GM23248 (cell line): ENCODE measurements at regions not wholly inside any gene's neighbourhood (a gene's known extent, or its start where the extent isn't known, plus 50 kb on each side); places are given as distances from the start of the nearest gene placed in this dataset.

Experiments
- DNase-seq: peaks from one replicate; pipeline ENCODE4 v3.0.0-alpha.2; 2015
- H2AFZ ChIP-seq: fragments of 200-600 bp; sonication (generic); 2 replicates; pipeline ENCODE4 v1.6.1; 2016; ENCODE audit warnings: antibody characterized with exemption
- H3F3A ChIP-seq: fragments of 200-600 bp; sonication (generic); 2 replicates; pipeline ENCODE4 v1.6.1; 2016; ENCODE audit warnings: mild to moderate bottlenecking, antibody characterized with exemption, mixed run types; ENCODE audit not compliant: insufficient read depth
- H3K27ac ChIP-seq: fragments of 200-600 bp; sonication (generic); 2 replicates; pipeline ENCODE4 v1.5.1; 2016; ENCODE audit warnings: mild to moderate bottlenecking
- H3K27me3 ChIP-seq: fragments of 200-600 bp; sonication (generic); replicated peaks from 2 replicates; pipeline ENCODE4 v1.6.1; 2016; ENCODE audit warnings: mild to moderate bottlenecking; ENCODE audit not compliant: insufficient read depth
- H3K36me3 ChIP-seq: fragments of 200-600 bp; sonication (generic); 2 replicates; pipeline ENCODE4 v1.6.1; 2016; ENCODE audit warnings: low read depth, mild to moderate bottlenecking
- H3K4me1 ChIP-seq: fragments of 200-600 bp; sonication (generic); 2 replicates; pipeline ENCODE4 v1.6.1; 2016; ENCODE audit warnings: mild to moderate bottlenecking; ENCODE audit not compliant: insufficient read depth
- H3K4me2 ChIP-seq: fragments of 200-600 bp; sonication (generic); one replicate; pipeline ENCODE4 v1.6.1; 2016; ENCODE audit warnings: mild to moderate bottlenecking; ENCODE audit not compliant: unreplicated experiment
- H3K4me3 ChIP-seq: fragments of 200-600 bp; sonication (generic); 2 replicates; pipeline ENCODE4 v1.5.1; 2016; ENCODE audit warnings: mild to moderate bottlenecking
- H3K79me2 ChIP-seq: fragments of 200-600 bp; sonication (generic); 2 replicates; pipeline ENCODE4 v1.6.1; 2016; ENCODE audit warnings: mild to moderate bottlenecking; ENCODE audit not compliant: insufficient read depth
- H3K9ac ChIP-seq: fragments of 200-600 bp; sonication (generic); 2 replicates; pipeline ENCODE4 v1.6.1; 2016; ENCODE audit warnings: mild to moderate bottlenecking
- H3K9me2 ChIP-seq: fragments of 200-600 bp; sonication (generic); 2 replicates; pipeline ENCODE4 v1.6.1; 2016; ENCODE audit warnings: mixed run types, mild to moderate bottlenecking, moderate library complexity; ENCODE audit not compliant: insufficient read depth
- H3K9me3 ChIP-seq: fragments of 200-600 bp; sonication (generic); one replicate; pipeline ENCODE4 v1.6.1; 2017; ENCODE audit warnings: low read depth
- H4K20me1 ChIP-seq: fragments of 200-600 bp; sonication (generic); 2 replicates; pipeline ENCODE4 v1.6.0; 2016; ENCODE audit not compliant: insufficient read depth
- EZH2 ChIP-seq: fragments of 200-600 bp; sonication (generic); IDR thresholded peaks from 2 replicates; pipeline ENCODE4 v1.6.1; 2018; ENCODE audit warnings: antibody characterized with exemption, mild to moderate bottlenecking; ENCODE audit not compliant: insufficient read depth, poor library complexity, severe bottlenecking
- EZH2phosphoT487 ChIP-seq: fragments of 200-600 bp; sonication (generic); IDR thresholded peaks from 2 replicates; pipeline ENCODE4 v1.6.1; 2018; ENCODE audit warnings: antibody characterized with exemption, moderate library complexity, mild to moderate bottlenecking, low read depth; ENCODE audit not compliant: insufficient read depth
- WGBS, 2 experiments: methylation state at CpG; one replicate each; pipeline ENCODE4 v1.1.6; 2015 to 2017; ENCODE audit warnings: low lambda C conversion rate in 2 of 2, low coverage in 1 of 2; ENCODE audit errors: missing lambda C conversion rate in 2 of 2; 5-methylcytosine and 5-hydroxymethylcytosine counted together
- in situ Hi-C: fragments of 300-500 bp; cut with MboI; formaldehyde crosslinking; loops from 2 replicates; pipeline ENCODE4 v1.15.0; 2020

DNA sequence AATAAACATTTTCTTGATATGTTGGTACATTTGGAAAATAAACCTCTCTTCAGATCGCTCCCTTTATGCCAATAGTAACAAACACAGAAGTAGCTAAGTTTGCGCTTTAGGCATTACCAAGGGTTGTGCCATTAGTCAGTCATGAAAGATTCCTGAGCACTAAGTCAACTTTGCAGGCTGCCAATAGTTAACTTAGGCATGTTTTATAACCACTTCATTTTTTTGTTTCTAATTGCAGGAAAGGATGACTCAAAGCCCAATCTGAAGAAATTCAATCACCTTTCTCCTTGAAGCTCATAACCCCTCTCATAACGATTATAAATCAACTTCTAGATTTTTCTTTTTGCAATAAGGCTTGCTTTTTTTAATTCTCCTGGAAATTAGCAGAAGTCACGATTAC lies 517.0 kb downstream of the AGTPBP1 start:
- Histone ChIP-seq H3K9me2 (no peaks in the 10 kb centered on the region), H3K36me3 (no peaks in the 10 kb centered on the region), H2AFZ (no peak overlapping the region), H3K9me3 (no peaks in the 10 kb centered on the region), H3K27me3 (peaks cover 21% of the 10 kb centered on the region; the same call in 1 of the 2 replicates), H3K4me3 (no peak overlapping the region), H3K79me2 (no peaks in the 10 kb centered on the region), H3K27ac (peak overlapping the region; percentile 49), H3K9ac (no peak overlapping the region), H3K4me2 (peak overlapping the region; percentile 85), H4K20me1 (no peaks in the 10 kb centered on the region), H3F3A (peaks cover 26% of the 10 kb centered on the region), H3K4me1 (peaks cover 27% of the 10 kb centered on the region)
- in situ Hi-C loops = no loop called here
- TF ChIP-seq EZH2phosphoT487 (no peak), EZH2 (no peak)
- WGBS, 2 experiments = 22 to 30% methylated on average over 4 of the region's 4 CpGs
- peak; percentile 93 for DNase-seq

DNA sequence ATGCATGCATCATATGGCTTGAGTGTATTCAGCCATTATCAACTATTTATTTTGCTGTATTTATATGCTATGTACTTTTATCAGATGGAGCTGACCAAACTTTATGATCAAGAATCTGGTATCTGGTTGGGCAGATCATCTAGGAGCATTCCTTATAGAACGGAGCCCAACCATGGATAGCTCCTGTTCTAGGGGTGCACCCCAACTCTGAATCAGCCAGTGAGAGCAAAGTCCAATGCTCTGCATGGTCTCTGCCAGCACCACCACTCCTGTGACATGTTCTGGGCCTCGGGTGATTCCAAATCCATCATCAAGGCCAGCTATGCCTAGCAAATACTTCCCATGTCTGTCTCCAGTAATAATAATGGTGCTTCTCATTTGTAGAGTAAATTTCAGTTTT lies 517.5 kb downstream of the AGTPBP1 start:
- Histone ChIP-seq H3K27me3 (peaks cover 17% of the 10 kb centered on the region; the same call in 1 of the 2 replicates), H3K36me3 (no peaks in the 10 kb centered on the region), H3F3A (peaks cover 26% of the 10 kb centered on the region), H3K4me1 (peaks cover 27% of the 10 kb centered on the region), H3K79me2 (no peaks in the 10 kb centered on the region), H3K9me3 (no peaks in the 10 kb centered on the region), H3K4me3 (no peak overlapping the region), H3K9ac (no peak overlapping the region), H3K4me2 (peak overlapping the region; percentile 66), H2AFZ (no peak overlapping the region), H3K9me2 (no peaks in the 10 kb centered on the region), H3K27ac (peak overlapping the region; percentile 49), H4K20me1 (no peaks in the 10 kb centered on the region)
- TF ChIP-seq EZH2 (no peak), EZH2phosphoT487 (no peak)
- peak; percentile 28 for DNase-seq
- 95% methylated on average over 2 of the region's 2 CpGs for WGBS, 2 experiments
- in situ Hi-C loops = no loop called here

DNA sequence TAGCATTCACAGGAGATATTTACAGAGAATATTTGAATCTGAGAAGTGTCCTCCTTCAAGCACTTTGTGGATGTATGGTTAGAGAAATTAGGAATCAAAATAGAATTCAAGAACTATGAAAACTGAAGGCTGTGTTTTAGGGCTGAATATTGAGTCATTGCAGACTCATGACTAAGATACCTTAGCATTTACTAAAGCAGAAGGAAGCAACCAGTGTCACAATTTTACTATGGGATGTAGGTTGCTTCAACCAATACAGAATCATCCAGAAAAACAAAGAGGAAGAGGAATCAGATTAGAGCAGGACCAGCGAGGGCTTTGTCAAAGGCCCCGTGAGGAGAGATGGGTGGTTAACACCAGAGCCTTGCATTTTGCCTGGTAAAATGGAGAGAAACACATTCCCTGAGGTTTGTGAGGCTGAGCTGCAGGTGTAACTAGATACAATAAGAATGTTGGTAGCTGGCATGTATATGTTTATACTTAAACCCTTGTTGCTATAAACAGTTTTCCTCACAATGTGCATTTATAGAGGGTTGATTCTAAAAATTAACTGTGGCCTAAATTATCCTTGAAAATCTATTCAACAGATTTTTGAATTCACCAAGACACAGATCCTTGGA lies 518.1 kb downstream of the AGTPBP1 start:
- H3K9ac ChIP-seq = no peak overlapping the region
- no peak overlapping the region for H2AFZ ChIP-seq
- peak overlapping the region; percentile 66 for H3K4me2 ChIP-seq
- H3K79me2 ChIP-seq = no peaks in the 10 kb centered on the region
- no peaks in the 10 kb centered on the region for H4K20me1 ChIP-seq
- no peak overlapping the region for H3K4me3 ChIP-seq
- H3K27me3 ChIP-seq = peaks cover 10% of the 10 kb centered on the region; the same call in 1 of the 2 replicates
- H3K9me3 ChIP-seq = no peaks in the 10 kb centered on the region
- no peaks in the 10 kb centered on the region for H3K9me2 ChIP-seq
- H3F3A ChIP-seq = peaks cover 26% of the 10 kb centered on the region
- H3K36me3 ChIP-seq = no peaks in the 10 kb centered on the region
- in situ Hi-C loops = no loop called here
- 69 to 84% methylated on average over 2 of the region's 2 CpGs for whole genome bisulfite sequencing, 2 experiments
- TF ChIP-seq EZH2 (no peak), EZH2phosphoT487 (no peak)
- H3K27ac ChIP-seq = peak overlapping the region; percentile 49; the same call in 1 of the 2 replicates
- DNase-seq = peak; percentile 75
- H3K4me1 ChIP-seq = peaks cover 27% of the 10 kb centered on the region

DNA sequence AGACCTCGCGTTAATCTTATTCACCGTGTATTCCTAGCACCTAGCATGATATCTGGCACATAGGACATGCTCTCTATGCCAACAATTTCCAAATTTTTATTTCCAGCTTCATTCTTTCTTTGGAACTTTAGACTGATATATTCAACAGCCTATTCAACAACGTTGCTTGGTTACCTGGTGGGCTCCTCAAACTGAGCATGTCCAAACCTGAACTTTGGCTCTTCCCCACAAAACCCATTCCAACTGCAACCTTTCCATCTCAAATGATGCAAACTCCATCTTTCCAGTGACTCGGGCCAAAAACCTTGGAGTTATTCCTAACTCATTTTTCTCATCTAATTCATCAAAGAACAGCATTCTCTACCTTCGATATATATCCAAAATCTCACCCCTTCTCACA lies 525.2 kb downstream of the AGTPBP1 start:
- Histone ChIP-seq H3K27ac (no peak overlapping the region), H3K79me2 (no peaks in the 10 kb centered on the region), H4K20me1 (no peaks in the 10 kb centered on the region), H3K4me3 (no peak overlapping the region), H3K9ac (no peak overlapping the region), H3K9me2 (no peaks in the 10 kb centered on the region), H3K4me2 (no peak overlapping the region), H3K4me1 (peaks cover 36% of the 10 kb centered on the region), H2AFZ (no peak overlapping the region), H3K27me3 (no peaks in the 10 kb centered on the region), H3K9me3 (no peaks in the 10 kb centered on the region), H3F3A (peaks cover 18% of the 10 kb centered on the region), H3K36me3 (no peaks in the 10 kb centered on the region)
- DNase-seq = no peak
- in situ Hi-C loops = no loop called here
- WGBS, 2 experiments = 77 to 81% methylated on average over 6 of the region's 6 CpGs
- TF ChIP-seq EZH2phosphoT487 = no peak

DNA sequence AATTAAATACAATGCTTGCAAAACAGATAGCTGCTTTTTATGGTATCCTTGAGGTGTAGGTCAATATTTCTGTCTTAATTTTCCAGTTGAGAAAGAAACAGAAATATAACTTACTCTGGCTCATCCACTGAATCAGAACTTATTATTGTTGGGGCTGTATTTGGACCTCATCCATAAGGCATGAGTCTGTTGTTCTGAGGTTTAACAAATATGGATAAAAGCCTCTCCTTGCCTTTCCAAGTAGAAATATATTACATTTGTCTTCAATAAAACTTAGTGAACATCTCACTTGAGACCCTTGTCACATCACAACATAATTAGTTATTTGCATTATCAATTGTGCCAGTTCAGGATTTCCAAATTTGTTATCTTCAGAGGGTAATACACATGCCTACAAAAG lies 525.8 kb downstream of the AGTPBP1 start:
- in situ Hi-C loops = no loop called here
- Histone ChIP-seq H3K4me2 (peak overlapping the region; percentile 56), H3K9me3 (no peaks in the 10 kb centered on the region), H3K79me2 (no peaks in the 10 kb centered on the region), H3K9ac (no peak overlapping the region), H4K20me1 (no peaks in the 10 kb centered on the region), H3K27ac (no peak overlapping the region), H3F3A (peaks cover 20% of the 10 kb centered on the region), H3K4me3 (no peak overlapping the region), H2AFZ (no peak overlapping the region), H3K4me1 (peaks cover 36% of the 10 kb centered on the region), H3K36me3 (no peaks in the 10 kb centered on the region), H3K9me2 (no peaks in the 10 kb centered on the region), H3K27me3 (no peaks in the 10 kb centered on the region)
- peak; percentile 81 for DNase-seq
- no peak for TF ChIP-seq EZH2
- no peak for TF ChIP-seq EZH2phosphoT487
